CD4-positive, CD25-positive, alpha-beta regulatory T cell (primary cell): ENCODE measurements at regions not wholly inside any gene's neighbourhood (a gene's known extent, or its start where the extent isn't known, plus 50 kb on each side); places are given as distances from the start of the nearest gene placed in this dataset.
A peak's percentile ranks its signal among the peaks of the same experiment; 100 is the strongest.

Source experiments
- ATAC-seq, 2 donors: fragments of 150-1000 bp; cut with Tn5 transposase; one replicate each; pipeline ENCODE4 v1.10.0; 2021; ENCODE audit warnings: low read depth in 2 of 2, moderate number of reproducible peaks in 2 of 2, moderate library complexity in 1 of 2
- DNase-seq, 3 donors: peaks; one replicate each; pipeline versions ENCODE4 v3.0.0 to v3.0.0-alpha.2; 2012 to 2022; ENCODE audit warnings: mixed read lengths in 1 of 3
- H3K27ac ChIP-seq: one replicate; pipeline ENCODE4 v1.7.0; 2013; ENCODE audit warnings: mild to moderate bottlenecking, low read length; ENCODE audit not compliant: insufficient read depth, poor library complexity, severe bottlenecking
- H3K27me3 ChIP-seq: one replicate; pipeline ENCODE4 v1.7.0; 2013; ENCODE audit warnings: low read length; ENCODE audit not compliant: control insufficient read depth, insufficient read depth
- H3K36me3 ChIP-seq: one replicate; pipeline ENCODE4 v1.7.0; 2013; ENCODE audit warnings: mild to moderate bottlenecking, low read length, moderate library complexity; ENCODE audit not compliant: control insufficient read depth, insufficient read depth
- H3K4me1 ChIP-seq: 2 replicates; pipeline ENCODE4 v1.7.0; 2013; ENCODE audit warnings: mild to moderate bottlenecking, low read length; ENCODE audit not compliant: insufficient read depth, control insufficient read depth, poor library complexity, severe bottlenecking
- H3K4me3 ChIP-seq: one replicate; pipeline ENCODE4 v1.7.0; 2013; ENCODE audit warnings: low read depth, mild to moderate bottlenecking, low read length, moderate library complexity
- H3K9me3 ChIP-seq, 2 experiments: 1 replicate in 1 of 2; 2 replicates in 1 of 2; pipeline ENCODE4 v1.7.0; 2013; ENCODE audit warnings: low read length in 2 of 2, mild to moderate bottlenecking in 1 of 2, moderate library complexity in 1 of 2; ENCODE audit not compliant: control insufficient read depth in 2 of 2
- H3K27ac Mint-ChIP-seq, 3 donors: one replicate each; pipeline ENCODE4 v1.8.0; 2020 to 2022; ENCODE audit warnings: mild to moderate bottlenecking in 3 of 3, mixed read lengths in 3 of 3, moderate library complexity in 2 of 3
- H3K27me3 Mint-ChIP-seq: one replicate; pipeline ENCODE4 v1.8.0; 2022; ENCODE audit warnings: mild to moderate bottlenecking, mixed read lengths
- H3K36me3 Mint-ChIP-seq: one replicate; pipeline ENCODE4 v1.8.0; 2020; ENCODE audit warnings: mixed read lengths
- H3K4me1 Mint-ChIP-seq, 4 donors: one replicate each; pipeline ENCODE4 v1.8.0; 2020 to 2022; ENCODE audit warnings: mixed read lengths in 4 of 4, mild to moderate bottlenecking in 1 of 4
- H3K4me3 Mint-ChIP-seq, 4 donors: one replicate each; pipeline ENCODE4 v1.8.0; 2020 to 2022; ENCODE audit warnings: mild to moderate bottlenecking in 4 of 4, mixed read lengths in 4 of 4, moderate library complexity in 3 of 4
- H3K9me3 Mint-ChIP-seq, 7 donors: one replicate each; pipeline ENCODE4 v1.8.0; 2020 to 2022; ENCODE audit warnings: mixed read lengths in 7 of 7, mild to moderate bottlenecking in 3 of 7, moderate library complexity in 2 of 7

DNA sequence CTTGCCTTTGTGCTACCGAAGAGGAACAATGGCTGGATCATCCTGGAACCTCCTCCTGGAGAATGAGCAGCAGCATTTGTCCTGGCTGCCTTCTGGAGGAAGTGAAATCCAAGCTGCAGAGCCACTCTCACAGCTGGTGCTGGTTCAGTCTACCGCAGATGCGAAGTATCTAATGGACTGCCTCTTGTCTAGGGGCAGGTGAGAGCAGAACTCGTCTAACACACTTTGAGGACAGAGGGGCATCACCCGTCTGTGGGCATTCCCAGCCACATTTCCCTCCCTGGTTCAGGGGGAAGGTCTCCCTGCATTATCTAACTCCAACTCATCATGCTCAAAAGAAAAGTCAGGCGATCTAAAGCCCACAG, 338.2 kb upstream of the GATB start:
- Mint-ChIP-seq H3K27me3 (no peaks in the 10 kb centered on the region), H3K4me3 (peak overlapping the region in 3 of 4 donors; percentile 42 to 90 (median 89)), H3K36me3 (peaks cover 7% of the 10 kb centered on the region), H3K27ac (peak overlapping the region; percentile 98 to 99 (median 99)), H3K4me1 (peaks cover 25 to 95% (median 70%) of the 10 kb centered on the region in 4 donors), H3K9me3 (peaks cover 0 to 2% (median 0%) of the 10 kb centered on the region in 7 donors)
- no peak for ATAC-seq
- H3K4me3 ChIP-seq, result no peak overlapping the region
- peak overlapping the region; percentile 91 for H3K27ac ChIP-seq
- no peaks in the 10 kb centered on the region for H3K9me3 ChIP-seq
- peaks cover 87% of the 10 kb centered on the region for H3K4me1 ChIP-seq
- no peak for DNase-seq
- H3K36me3 ChIP-seq, result no peaks in the 10 kb centered on the region
- H3K27me3 ChIP-seq, result no peaks in the 10 kb centered on the region

DNA sequence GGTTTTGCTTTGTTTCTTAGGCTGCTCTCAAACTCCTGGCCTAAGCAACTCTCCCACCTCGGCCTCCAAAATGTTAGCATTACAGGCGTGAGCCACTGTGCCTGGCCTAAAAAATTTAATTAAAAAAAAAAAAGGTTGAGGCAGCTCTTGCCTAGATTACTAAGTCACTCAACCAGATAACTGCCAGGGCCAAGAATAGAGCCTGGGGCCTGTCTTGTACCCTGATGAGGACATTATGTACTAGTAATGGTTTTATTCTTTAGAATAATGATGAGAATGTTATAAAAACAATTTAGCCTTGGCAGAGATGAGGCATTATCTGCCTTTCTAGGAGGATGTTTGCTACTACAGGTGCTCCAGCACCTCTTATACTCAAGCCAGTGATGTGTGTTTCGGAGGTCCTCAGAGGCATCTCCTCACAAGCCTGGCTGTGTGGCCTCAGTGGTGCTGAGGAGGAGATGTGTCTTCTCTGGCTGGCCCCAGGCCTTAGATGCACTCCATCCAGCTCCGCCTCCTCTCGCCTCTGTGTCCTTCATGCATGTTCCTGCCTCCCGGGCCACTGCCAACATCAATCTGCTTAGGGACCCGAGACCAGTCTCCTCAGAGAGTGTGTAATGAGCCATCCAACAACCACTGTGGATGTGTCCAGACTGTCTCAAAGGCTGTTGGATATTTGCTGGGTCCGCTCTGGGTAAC, 337.7 kb upstream of the GATB start:
- DNase-seq, result no peak
- peaks cover 7% of the 10 kb centered on the region for H3K36me3 Mint-ChIP-seq
- no peaks in the 10 kb centered on the region for H3K27me3 Mint-ChIP-seq
- Histone ChIP-seq H3K4me1 (peaks cover 82% of the 10 kb centered on the region), H3K27me3 (no peaks in the 10 kb centered on the region), H3K4me3 (no peak overlapping the region), H3K27ac (peak overlapping the region; percentile 91), H3K36me3 (no peaks in the 10 kb centered on the region), H3K9me3 (no peaks in the 10 kb centered on the region)
- ATAC-seq, result no peak
- H3K4me3 Mint-ChIP-seq, result peak overlapping the region in 2 of 4 donors; percentile 29 to 42
- H3K4me1 Mint-ChIP-seq, result peaks cover 28 to 94% (median 71%) of the 10 kb centered on the region in 4 donors
- H3K9me3 Mint-ChIP-seq, result peaks cover 0 to 3% (median 0%) of the 10 kb centered on the region in 7 donors
- H3K27ac Mint-ChIP-seq, result peak overlapping the region; percentile 98 to 99 (median 99)

DNA sequence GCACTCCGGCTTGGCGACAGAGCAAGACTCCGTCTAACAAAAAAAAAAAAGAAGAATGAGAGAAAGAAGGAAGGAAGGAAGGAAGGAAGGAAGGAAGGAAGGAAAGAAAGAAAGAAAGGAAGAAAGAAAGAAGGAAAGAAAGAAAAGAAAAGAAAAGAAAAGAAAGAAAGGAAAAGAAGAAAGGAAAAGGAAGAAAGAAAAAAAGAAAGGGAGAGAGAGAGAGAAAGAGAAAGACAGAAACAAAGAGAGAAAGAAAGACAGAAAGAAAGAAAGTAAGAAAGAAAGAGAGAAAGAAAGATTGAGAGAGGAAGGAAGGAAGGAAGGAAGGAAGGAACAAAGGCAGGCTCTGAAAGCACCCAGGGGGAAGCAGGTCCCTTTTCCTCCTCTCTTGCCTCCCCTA, 336.6 kb upstream of the GATB start:
- H3K27ac ChIP-seq, result peak overlapping the region; percentile 7
- no peak overlapping the region for H3K4me3 ChIP-seq
- peaks cover 0 to 3% (median 0%) of the 10 kb centered on the region in 7 donors for H3K9me3 Mint-ChIP-seq
- ATAC-seq (no peak), DNase-seq (no peak)
- H3K4me1 Mint-ChIP-seq, result peaks cover 26 to 88% (median 64%) of the 10 kb centered on the region in 4 donors
- H3K4me1 ChIP-seq, result peaks cover 70% of the 10 kb centered on the region
- no peaks in the 10 kb centered on the region for H3K9me3 ChIP-seq
- H3K36me3 Mint-ChIP-seq, result peaks cover 4% of the 10 kb centered on the region
- H3K36me3 ChIP-seq, result no peaks in the 10 kb centered on the region
- no peak overlapping the region for H3K4me3 Mint-ChIP-seq
- H3K27ac Mint-ChIP-seq, result peak overlapping the region; percentile 35 to 99 (median 86)
- H3K27me3 Mint-ChIP-seq, result no peaks in the 10 kb centered on the region
- H3K27me3 ChIP-seq, result no peaks in the 10 kb centered on the region

DNA sequence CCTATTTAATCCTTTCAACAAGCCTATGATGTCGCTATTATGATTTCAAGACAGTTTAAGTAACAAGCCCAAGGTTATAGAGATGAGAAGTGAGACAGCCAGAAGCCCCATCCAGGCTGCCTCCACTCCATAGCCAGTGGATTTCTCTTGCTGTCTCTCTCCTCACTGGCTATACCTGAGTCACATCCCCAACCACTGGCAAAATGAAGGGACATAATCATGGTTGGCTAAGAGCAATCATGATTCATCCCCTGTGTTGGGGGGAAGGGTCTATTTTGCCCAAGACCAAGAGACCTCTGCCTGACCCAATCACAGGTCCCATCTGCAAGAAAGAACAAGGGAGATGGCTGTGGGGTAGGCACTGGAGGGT, 334.9 kb upstream of the GATB start:
- ATAC-seq (no peak), DNase-seq (no peak)
- peaks cover under 1% of the 10 kb centered on the region for H3K36me3 Mint-ChIP-seq
- H3K4me1 Mint-ChIP-seq, result peaks cover 14 to 80% (median 53%) of the 10 kb centered on the region in 4 donors
- Histone ChIP-seq H3K27me3 (no peaks in the 10 kb centered on the region), H3K4me3 (no peak overlapping the region), H3K9me3 (no peaks in the 10 kb centered on the region), H3K27ac (no peak overlapping the region), H3K4me1 (peaks cover 53% of the 10 kb centered on the region), H3K36me3 (no peaks in the 10 kb centered on the region)
- no peaks in the 10 kb centered on the region for H3K27me3 Mint-ChIP-seq
- peaks cover 0 to 3% (median 0%) of the 10 kb centered on the region in 7 donors for H3K9me3 Mint-ChIP-seq
- peak overlapping the region; percentile 86 to 99 (median 88) for H3K27ac Mint-ChIP-seq
- H3K4me3 Mint-ChIP-seq, result no peak overlapping the region

DNA sequence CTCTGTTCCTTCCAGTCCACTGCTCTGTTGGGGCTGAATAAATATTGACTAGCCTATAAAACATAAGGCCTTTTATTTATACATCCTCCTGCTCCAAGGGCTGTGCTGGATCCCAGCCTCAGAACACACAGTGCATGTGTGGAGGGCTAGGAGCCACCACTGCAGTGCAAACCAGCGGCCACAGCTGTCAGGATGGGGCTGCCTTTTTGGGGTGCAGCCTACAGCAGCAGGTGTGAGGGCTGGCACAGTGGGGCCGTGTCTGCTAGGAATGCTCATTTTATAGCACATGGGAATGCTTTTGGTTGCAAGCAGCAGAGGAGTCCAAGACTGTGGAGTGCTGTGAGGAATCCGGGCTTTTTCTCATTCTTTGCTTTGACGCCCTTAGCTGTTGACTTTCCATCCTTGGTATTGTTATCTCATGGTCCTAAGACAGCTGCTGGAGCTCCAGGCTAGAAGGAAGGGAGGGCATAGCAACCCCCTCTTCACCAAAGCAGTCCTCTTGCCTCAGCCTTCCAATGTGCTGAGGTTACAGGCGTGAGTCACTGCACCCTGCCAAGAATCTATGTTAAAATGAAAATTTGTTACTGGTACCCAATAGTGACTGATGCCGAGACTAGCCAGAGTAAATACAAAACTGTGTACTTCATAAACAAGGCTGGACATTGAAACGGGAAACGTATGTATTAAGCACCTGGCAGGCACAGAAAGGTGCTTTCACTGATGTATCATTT, 334.3 kb upstream of the GATB start:
- DNase-seq (no peak), ATAC-seq (no peak)
- Mint-ChIP-seq H3K4me3 (no peak overlapping the region), H3K9me3 (peaks cover 0 to 3% (median 0%) of the 10 kb centered on the region in 7 donors), H3K4me1 (peaks cover 9 to 77% (median 48%) of the 10 kb centered on the region in 4 donors), H3K27ac (peak overlapping the region; percentile 86 to 99 (median 88)), H3K36me3 (no peaks in the 10 kb centered on the region), H3K27me3 (no peaks in the 10 kb centered on the region)
- H3K9me3 ChIP-seq, result no peaks in the 10 kb centered on the region
- no peaks in the 10 kb centered on the region for H3K27me3 ChIP-seq
- H3K4me3 ChIP-seq, result no peak overlapping the region
- peaks cover 48% of the 10 kb centered on the region for H3K4me1 ChIP-seq
- no peak overlapping the region for H3K27ac ChIP-seq
- no peaks in the 10 kb centered on the region for H3K36me3 ChIP-seq

DNA sequence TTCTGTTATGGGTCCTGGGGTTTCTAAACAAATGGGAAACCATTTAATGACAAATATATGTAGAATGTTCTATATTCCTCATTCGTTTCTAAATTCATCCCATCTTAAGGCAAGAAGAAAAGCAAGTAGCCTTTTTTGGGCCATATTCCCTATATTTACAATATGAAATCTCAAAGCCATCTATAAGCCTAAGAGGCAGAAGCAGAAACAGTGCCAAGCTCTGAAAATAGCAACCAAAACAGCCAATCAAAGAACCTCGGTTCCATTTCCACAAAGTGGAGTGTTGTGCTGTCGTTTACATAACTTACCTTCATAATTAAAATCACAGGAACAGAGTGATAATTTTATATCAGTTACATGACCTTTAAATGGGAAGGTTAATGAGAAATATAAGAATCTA, 330.6 kb upstream of the GATB start:
- Histone ChIP-seq H3K9me3 (no peaks in the 10 kb centered on the region), H3K4me1 (peaks cover 13% of the 10 kb centered on the region), H3K4me3 (no peak overlapping the region), H3K27ac (no peak overlapping the region), H3K27me3 (no peaks in the 10 kb centered on the region), H3K36me3 (no peaks in the 10 kb centered on the region)
- Mint-ChIP-seq H3K9me3 (peaks cover 0 to 3% (median 0%) of the 10 kb centered on the region in 7 donors), H3K36me3 (no peaks in the 10 kb centered on the region), H3K27me3 (peaks cover 4% of the 10 kb centered on the region), H3K4me1 (peaks cover 7 to 58% (median 33%) of the 10 kb centered on the region in 4 donors), H3K27ac (peak overlapping the region in 1 of 3 donors; percentile 15), H3K4me3 (no peak overlapping the region)
- no peak for ATAC-seq
- DNase-seq, result no peak

DNA sequence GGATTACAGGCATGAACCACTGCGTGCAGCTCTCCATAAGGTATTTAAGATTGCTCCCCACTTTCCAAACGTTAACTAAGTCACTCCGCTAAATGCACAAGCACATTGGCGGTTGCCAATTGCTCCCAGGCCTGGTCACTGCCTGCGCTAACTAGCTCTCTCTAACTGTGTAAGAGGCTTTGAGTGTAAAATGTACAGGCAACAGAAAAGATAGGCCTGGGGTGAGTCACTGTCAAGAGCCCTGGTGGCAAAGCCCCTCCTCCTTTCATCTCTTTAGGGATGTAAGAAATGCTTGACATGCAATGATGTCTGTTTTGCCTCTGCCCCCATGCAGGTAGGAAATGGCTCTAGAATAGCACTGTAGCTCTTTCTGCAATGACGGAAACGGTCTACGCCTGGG, 329.7 kb upstream of the GATB start:
- Histone ChIP-seq H3K27ac (no peak overlapping the region), H3K9me3 (no peaks in the 10 kb centered on the region), H3K4me1 (peaks cover 5% of the 10 kb centered on the region), H3K27me3 (no peaks in the 10 kb centered on the region), H3K4me3 (no peak overlapping the region), H3K36me3 (no peaks in the 10 kb centered on the region)
- H3K27ac Mint-ChIP-seq, result peak overlapping the region in 2 of 3 donors; percentile 62 to 84
- H3K4me3 Mint-ChIP-seq, result no peak overlapping the region
- ATAC-seq (peak; percentile 66 to 80), DNase-seq (peak in 1 of 3 donors; percentile 80)
- peaks cover 7 to 56% (median 29%) of the 10 kb centered on the region in 4 donors for H3K4me1 Mint-ChIP-seq
- H3K9me3 Mint-ChIP-seq, result peaks cover 0 to 3% (median 0%) of the 10 kb centered on the region in 7 donors
- peaks cover 7% of the 10 kb centered on the region for H3K27me3 Mint-ChIP-seq
- no peaks in the 10 kb centered on the region for H3K36me3 Mint-ChIP-seq
